ENCODE measurements at regions not wholly inside any gene's neighbourhood (a gene's known extent, or its start where the extent isn't known, plus 50 kb on each side); places are given as distances from the start of the nearest gene placed in this dataset.

DNA sequence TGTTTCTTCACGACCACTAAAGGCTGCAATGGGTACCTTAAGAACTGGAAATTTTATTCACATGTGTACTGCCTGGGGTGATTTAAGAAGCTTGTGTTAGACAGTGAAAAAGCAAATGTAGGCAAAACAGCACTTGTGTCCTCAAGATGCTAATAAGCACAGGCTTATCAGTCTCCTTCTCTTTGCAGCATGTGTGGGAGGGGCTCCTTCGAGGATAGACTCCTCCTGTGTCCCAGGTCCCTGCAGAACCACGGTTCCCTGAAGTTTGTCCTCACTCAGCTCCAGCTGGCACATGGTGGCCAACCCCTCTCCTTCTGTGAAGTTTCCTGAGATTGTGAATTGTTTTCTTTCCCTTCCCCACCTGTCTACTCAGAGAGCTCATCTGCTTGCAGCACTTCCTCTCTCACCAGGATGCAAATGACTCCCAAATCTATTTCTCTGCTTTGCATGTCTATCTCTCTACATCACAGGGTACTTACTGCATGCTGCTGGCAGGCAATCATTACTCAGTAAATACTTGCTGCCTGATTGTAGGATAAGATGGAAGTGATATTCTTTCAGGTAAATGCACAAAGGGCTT lies 589.6 kb upstream of the KLHL29 start:
- intact Hi-C loops (cut with micrococcal nuclease), result no loop called here

DNA sequence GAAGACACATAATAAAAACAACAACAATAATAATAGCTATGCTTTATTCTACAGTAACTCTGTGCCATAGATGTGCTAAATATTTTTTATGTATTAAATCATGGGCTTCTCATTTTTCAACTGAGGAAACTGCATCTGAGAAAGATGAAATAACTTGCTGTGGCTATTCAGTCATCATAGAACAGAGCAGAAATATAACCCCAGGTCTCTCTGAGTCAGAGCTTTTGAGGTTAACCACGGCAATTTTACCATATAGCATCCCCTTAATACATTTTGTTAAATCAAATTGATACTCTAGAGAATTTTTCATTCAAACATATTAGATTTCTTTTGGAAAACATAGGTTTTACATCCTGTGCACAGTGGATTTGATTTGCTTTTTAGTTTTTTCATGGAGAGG lies 586.6 kb upstream of the KLHL29 start:
- intact Hi-C loops (cut with micrococcal nuclease), result no loop called here

DNA sequence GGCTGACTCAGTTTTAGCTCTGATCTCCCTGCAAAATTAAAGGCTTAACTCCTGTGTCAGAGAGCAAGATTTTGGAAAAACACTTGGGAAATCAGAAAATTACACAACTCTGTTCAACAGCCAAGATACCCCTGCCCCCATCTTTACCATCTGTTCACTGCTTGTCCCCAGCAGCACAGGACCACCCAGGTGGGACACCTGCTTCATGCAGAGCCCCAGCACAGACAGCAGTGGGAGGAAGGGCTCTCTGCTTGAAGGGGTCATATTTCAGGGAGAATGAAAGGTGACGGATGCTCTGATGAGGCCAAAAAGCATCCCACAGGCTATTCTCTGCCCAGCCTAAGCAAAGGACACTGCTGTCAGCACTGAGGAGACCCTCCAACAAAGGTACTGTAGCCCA lies 584.6 kb upstream of the KLHL29 start:
- intact Hi-C loops (cut with micrococcal nuclease), result no loop called here

DNA sequence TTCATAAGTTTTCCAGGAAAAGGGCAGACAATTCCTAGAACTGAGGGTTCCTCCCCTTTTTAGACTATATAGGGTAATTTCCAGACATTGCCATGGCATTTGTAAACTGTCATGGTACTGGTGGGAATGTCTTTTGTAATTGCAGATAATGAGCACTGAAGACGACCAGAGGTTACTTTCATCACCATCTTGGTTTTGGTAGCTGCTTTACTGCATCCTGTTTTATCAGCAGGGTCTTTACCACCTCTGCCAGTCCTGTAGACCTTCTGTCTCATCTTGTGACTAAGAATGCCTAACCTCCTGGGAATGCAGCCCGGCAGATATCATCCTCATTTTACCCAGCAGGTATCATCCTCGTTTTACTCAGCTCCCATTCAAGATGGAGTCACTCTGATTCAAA lies 583.9 kb upstream of the KLHL29 start:
- intact Hi-C loops (cut with micrococcal nuclease), result no loop called here

DNA sequence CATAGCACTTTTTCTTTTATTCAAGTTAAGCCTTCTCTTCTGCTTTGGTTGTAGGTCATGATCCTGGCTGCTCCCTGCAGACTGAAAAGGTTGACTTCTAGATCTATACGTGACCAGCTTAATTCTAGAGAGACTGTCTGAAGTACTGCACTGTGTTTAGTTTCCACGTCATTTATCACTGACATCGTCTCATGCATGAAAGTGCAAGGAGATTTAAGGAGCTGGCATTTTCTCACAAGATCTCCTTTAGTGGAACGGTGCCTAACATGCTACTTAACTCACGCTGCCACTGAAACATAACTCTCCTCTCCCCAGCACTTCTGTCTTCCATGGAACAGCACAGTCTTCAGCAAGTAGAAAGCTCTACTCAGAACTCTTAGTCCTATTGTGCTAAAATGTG lies 583.0 kb upstream of the KLHL29 start:
- intact Hi-C loops (cut with micrococcal nuclease), result no loop called here

DNA sequence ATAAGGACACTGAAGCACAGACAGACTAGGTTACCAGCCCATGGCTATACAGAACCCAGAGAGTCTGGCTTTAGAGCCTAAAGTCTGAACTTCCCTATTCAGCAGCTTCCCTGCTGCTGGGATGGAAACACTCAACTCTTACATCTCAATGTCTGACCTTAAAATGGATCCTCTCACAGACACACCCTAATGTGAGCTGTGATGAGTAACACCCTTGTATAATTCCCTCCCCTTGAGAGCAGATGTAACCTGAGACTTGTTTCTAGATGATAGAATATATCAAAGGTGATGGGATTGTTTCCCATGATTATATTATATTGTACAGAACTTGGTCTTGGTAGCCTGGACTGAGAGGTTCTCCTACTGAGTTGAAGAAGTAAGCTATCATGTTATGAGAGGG lies 577.1 kb upstream of the KLHL29 start:
- intact Hi-C loops (cut with micrococcal nuclease), result no loop called here

DNA sequence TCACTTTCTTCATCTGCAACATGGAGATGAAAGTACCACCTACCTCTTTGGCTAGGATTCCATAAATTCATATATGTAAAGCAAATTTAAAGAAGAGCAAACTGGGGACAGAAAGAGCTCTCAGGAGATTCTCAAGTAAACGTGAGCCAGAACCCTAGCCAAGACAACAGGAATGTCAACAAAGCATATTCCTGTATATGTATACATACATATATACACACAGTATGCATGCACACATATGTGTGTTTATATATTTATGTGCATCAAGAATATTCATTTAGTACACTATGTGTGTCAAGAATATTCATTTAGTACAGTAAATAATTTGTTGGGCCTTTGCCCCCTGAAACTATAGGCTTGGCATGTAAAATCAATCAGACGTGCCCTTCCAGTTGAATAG lies 574.4 kb upstream of the KLHL29 start:
- intact Hi-C loops (cut with micrococcal nuclease), result no loop called here

DNA sequence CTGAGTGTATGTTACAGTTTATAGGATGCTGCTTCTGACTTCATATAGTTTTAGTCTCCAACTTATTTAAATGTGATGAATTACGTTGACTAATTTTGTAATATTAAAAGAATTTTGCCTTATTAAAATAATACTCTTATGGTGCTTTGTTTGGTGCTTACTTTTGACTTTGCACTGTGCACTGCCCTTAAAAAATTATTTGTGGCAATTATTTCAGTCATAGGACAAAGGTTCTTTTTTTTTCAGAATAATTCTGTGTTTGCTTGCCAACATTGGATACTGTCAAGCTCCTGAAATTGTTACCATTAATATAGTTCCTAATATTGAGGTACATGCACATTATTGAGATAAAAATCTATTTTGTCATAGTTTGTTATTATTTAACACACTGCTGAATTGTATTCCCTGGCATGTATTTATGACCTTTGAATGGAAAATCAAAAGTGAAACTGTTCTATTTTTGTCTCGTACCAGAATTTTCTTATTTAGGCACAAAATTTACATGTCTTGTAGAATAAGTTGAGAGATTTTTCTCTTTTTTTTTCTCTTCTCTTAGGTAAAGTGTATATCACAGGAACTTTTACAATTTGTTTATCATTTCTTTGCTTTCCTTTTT lies 572.8 kb upstream of the KLHL29 start:
- intact Hi-C loops (cut with micrococcal nuclease), result no loop called here

DNA sequence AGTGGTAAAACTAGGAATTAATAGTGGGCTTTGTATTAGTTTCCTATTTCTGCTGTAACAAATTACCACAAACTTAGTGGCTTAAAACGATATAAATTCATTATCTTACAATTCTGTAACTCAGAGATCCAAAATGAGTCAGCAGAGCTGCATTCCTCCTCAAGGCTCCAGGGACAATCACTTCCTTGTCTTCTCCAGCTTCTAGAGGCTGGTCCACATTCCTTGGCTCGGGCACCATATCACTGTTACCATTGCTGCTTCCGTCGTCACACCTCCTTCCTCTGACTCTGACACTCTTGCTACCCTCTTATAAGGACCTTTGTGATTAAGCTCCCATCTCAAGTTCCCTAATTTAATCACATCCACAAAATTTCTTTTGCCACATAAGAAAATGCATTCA lies 567.8 kb upstream of the KLHL29 start:
- intact Hi-C loops (cut with micrococcal nuclease), result no loop called here

DNA sequence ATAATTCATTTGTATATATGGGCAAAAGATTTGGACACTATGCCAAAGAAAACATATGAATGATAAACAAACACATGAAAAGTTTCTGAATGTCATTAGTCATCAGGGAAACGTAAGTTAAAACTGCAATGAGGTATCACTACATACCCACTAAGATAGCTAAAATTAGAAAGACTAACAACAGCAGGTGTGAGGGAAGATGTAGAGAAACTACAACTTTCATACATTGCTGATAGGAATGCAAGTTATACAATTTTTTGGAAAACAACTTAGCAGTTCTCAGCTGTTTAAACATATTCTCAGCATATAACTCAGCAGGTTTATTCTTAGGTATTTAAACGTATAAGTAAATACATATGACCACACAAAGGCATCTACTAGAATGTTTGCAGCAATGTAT lies 563.5 kb upstream of the KLHL29 start:
- intact Hi-C loops (cut with micrococcal nuclease), result no loop called here

DNA sequence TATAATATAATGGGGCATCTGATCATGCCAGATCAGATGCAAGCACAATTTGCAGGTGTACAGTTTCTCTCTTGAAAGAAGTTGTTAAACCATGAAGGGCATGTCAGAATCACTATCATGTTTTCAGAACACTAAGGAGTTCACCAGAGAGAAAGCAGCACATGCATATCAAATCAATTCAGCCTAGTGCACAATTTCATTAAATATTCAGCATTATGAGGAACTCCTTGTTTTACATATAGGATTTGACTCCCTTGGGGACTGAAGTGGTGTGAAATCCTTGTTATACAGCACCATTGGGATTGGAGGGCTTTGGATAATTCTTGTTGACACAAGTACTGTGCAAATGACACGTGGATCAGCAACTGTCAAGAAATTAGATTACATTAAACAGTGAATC lies 562.1 kb upstream of the KLHL29 start:
- intact Hi-C loops (cut with micrococcal nuclease), result no loop called here

DNA sequence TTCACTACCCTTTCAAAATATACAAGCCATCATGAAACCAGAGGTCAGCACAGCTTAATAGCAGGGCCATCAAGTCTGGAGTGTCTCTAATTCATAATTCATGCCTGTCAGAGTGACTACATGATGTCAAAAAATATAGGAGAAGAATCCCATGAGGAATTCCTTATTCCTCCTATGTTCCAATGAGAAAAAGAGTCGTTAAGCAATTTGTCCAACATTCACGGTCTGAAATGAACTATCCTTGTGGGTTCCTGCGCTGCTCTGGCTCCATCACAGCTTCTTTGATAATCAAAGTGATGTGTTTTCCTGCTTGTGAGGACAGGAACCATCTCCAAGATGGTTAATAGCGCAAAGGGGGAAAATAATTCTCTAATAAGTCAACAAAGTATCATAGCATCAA lies 560.4 kb upstream of the KLHL29 start:
- intact Hi-C loops (cut with micrococcal nuclease), result no loop called here

DNA sequence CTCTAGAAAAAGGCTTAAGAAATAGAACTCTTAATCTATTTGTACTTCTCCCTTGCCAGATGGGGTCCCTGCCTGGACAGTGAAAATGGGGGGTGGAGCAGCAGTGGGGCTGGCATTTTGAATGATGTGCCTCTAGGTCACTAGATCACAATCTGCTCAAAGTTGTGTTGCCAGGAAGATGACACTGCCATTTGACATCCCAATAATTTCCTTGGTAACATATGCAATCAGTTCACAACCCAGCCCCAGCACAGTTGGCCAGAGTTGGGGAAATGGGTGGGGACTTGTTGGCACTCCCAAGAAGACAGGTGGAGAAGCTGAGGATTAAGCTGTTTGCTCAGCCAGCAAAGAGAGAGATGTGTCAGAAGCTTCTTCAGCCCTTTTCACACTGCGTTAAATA lies 558.3 kb upstream of the KLHL29 start:
- intact Hi-C loops (cut with micrococcal nuclease), result no loop called here

DNA sequence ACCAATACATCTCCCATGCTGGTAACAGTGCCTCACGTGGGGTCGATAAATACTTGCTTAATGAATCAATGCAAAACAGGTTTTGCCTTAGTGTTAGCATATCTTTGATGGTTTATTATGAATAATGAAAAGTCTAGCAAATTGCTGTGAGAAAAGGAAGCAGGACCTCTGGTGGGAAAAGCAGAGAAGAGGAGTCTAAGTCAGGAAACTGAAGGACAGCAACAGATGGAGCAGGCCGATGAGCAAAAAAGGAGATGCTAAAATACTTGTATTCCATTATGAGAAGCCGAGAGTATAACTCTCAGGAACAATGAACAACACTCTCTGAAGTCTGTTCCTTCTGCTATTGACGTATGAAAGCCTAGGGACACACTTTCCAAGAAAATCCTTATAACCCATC lies 555.2 kb upstream of the KLHL29 start:
- intact Hi-C loops (cut with micrococcal nuclease), result no loop called here

DNA sequence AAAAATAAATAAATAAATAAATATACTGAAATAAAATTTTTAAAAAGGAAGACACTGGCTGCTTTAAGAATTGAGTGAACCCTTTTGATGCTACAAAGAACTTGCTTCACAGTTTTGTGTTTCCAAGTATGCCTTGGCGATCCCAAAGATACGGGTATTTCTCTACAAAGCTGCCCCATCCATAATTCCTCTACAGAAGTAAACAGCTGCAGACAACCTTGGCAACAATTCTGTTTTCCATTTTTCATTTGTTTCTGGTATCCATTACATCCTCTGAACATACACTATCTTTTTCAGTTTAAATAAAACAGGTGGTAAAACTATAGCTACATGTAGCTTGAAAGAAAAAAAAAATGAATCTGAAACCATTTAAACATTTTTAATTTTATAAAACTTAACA lies 552.8 kb upstream of the KLHL29 start:
- intact Hi-C loops (cut with micrococcal nuclease), result no loop called here

DNA sequence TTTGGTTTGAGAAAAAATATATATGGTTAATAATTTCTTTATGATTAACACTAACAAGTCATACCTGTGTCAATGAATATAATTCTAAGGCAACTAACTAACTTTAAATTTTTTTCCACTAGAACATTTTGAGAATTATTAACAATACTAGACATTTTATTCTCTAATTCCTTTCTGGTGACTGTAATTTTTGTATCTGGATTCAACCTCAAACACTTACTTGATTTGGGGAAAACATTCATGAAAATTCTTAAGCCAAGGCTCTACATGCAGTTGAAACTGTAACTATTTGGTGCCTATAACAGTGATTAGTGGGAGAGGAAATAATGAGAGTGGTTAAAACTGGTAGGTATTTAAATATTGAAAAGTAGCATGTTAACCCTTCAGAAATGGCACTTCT lies 546.5 kb upstream of the KLHL29 start:
- intact Hi-C loops (cut with micrococcal nuclease), result no loop called here

DNA sequence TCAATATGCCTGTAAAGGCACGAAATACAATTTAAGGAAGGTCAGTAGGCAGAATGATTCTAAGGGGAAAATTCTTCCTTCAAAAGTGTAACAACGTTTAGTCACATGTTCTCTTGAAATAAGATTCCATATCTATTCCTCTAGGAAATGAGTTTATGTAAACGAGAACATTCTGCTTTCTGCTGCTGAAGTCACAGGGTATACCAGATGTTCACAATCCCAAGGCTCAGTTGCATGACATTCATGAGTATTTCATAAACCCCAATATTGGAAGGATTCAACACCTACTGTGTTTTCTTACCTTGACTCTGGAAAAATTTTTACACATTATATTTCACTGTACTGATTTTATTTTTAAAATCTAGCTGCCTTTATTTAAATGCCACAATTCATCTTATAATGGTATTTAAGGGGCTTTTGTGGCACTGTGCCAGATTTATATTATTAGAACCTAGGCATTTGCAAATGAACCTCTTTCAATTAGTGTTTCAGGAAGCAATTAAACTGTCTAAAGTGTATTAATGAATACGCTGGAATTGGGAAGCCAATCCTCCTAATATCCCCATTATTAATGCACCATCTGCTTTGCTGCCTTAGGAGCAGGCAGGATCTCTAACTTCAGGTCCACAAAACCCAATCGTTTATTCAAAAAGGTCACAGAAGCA lies 542.6 kb upstream of the KLHL29 start:
- intact Hi-C loops (cut with micrococcal nuclease), result no loop called here

DNA sequence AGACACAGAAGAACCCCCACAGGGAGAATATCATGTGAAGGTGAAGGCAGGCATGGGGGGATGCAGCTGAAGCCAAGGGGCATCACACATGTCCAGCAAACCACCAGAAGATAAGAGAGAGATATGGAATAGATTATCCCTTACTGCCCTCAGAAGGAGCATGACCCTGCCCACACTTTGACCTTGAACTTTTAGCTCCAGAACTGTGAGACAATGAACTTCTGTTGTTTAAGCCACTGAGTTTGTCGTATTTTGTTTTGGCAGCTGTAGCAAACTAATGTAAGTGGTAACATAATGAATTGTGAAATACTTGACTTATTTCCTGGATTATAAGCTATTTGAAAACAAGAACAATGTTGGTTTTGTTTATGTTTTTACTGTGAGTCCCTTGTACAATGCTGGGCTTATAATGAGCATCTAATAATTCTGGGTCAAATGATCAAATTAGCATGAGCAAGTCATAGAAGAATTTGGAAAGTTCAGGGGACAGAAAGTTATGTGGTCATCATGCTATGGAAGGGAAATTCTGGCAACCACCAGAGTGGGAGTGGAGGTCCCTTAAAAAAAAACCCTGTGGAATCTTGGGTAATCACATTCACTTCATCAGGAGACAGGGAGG lies 541.0 kb upstream of the KLHL29 start:
- intact Hi-C loops (cut with micrococcal nuclease), result no loop called here

DNA sequence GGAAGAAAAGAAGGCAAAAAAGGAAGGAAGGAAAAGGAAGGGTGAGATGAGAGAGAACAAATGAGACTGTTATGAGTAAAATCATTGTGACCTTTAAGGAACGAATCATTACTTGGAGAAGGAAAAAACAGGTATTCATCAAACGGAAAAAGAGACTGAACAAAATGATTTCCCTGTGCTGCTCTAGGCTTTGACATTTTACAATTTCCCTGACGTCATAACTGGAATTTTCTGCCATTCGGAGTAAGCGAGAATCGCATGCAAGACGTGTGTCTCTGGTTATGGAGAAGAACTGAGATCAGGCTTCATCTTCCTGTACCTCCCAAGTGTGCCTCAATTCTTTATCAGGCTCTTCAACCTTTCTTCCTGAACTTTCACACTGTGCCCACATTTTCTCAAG lies 534.7 kb upstream of the KLHL29 start:
- intact Hi-C loops (cut with micrococcal nuclease), result no loop called here

DNA sequence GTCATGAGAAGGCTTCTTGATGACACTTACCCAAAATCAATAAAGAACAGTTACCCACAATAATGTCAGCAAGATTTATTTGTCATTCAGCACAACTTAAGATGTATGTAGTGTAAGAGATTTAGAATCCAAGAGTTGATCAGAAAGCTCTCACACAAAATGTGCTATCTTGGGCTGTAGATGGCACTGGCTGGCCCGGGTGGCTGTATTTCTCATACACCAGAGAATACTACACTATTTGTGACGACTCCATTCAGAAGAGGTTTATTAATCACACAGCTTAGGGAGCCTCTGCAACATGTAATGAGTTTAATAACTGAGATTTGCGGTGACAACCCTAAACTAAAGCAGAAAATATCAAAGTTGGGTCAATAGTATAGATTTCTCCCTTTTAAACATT lies 530.4 kb upstream of the KLHL29 start:
- intact Hi-C loops (cut with micrococcal nuclease), result no loop called here

DNA sequence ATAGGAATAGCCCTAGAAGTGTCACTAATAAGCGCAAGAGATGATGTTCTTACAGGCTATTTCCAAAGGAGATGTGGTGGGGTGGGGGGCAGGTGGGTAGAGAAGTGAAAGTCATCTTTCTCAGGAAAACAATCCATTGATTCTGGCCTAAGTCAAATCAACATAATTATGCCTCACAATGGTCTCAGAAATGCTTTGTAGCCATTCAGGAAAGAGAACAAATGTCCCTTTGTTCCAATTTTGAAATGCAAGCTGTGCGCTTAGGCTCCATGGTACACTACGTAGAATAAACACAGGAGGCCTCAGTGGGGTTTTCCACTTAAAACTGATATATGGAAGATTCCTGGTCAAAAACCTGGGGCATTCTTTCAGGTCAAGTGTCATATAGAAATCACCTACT lies 529.9 kb upstream of the KLHL29 start:
- intact Hi-C loops (cut with micrococcal nuclease), result no loop called here

DNA sequence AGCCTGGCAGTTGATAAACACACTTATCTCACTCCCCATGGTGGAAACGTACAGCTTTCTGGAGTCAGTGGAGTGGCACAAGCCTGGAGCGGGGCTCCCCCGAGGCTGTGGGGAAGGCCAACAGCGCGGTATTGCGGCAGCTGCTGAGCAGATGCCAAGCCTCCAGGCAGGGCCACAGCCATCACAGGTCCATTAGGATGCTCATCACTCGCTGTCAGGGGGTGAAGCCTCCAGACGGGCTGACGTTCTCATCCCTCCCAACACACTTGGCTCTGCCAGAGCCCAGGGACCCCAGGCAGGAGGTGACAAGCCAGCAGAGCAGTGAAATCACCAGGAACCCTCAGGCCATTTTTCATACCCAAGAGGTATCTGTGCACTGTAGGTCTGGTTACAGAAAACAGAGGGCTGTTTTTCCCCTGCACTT lies 529.2 kb upstream of the KLHL29 start:
- intact Hi-C loops (cut with micrococcal nuclease), result no loop called here

DNA sequence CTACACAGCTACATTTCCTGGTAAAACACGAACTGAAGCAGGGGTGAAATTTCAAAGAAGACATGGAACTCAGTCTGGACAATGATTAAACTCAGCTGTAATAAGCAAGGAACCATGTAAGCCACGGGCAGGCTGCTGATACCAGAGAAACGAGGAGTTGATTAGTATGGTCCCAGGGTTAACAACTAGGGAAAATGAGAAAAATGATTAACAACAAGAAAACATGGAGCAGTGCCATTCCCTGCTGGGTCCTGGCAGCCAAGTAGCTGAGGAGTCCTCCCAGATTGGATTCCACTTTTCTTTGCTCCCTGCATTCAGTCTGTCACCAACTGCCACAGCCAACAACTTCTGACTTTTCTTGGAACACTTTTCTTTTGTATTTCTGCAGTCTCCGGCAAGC lies 517.0 kb upstream of the KLHL29 start:
- intact Hi-C loops (cut with micrococcal nuclease), result no loop called here
